SIG-M5 treated with dmso at 0.1 percent for 504 hours (cell line): ENCODE measurements at regions not wholly inside any gene's neighbourhood (a gene's known extent, or its start where the extent isn't known, plus 50 kb on each side); places are given as distances from the start of the nearest gene placed in this dataset.
"Not testable (repeated sequence)": the region's sequence is repeated elsewhere in the genome, so short reads cannot be mapped to it uniquely, and the experiment has no call there.

ENCODE experiments used
- DNase-seq: peaks from one replicate; lab custom pipeline; 2025; ENCODE audit not compliant: unreplicated experiment; lab: John Stamatoyannopoulos, UW

GRCh38 chr12:103011974-103012763 is 54.7 kb downstream of the ASCL1 start:
- no peak for DNase-seq

DNA sequence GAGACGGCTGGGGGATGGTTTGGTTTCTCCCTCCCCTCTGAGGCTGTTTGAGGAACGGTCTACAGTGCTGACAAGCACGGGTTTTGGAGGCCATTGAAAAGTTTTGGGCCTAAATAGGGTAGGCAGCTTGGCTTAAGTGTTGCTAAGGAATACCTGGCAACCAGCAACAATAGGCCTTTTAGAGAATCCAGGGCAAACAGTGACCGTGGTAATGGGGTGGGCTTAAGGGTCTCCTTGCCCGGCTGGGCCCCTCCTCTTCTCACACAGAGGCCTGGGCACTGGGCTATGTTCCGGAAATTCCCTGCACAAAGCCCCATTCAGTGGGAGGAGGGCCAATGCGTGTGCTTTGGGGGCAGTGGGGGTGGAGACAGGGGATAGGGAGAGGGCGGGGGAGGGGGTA is 55.4 kb downstream of the ASCL1 start:
- DNase-seq, result no peak

- no peak for DNase-seq
These were observed 56.3 kb downstream of the ASCL1 start for GRCh38 chr12:103013741-103014300.

DNA sequence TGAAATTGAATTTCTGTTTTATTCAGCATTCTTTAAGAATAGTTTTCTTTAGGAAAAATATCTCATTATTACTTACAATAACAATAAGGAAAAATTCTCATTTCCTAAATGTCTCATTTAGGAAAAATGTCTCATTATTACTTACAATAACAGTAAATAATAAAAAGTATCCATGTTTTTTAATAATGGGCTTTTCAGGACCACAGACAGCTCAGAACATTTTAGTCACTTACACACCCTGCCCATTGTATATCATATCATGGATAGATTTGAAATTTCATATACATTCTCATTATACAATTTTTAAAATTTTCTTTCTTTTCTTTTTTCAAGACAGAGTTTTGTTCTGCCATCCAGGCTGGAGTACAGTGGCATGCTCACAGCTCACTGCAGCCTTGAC is 58.9 kb downstream of the ASCL1 start:
- DNase-seq, result no peak

DNA sequence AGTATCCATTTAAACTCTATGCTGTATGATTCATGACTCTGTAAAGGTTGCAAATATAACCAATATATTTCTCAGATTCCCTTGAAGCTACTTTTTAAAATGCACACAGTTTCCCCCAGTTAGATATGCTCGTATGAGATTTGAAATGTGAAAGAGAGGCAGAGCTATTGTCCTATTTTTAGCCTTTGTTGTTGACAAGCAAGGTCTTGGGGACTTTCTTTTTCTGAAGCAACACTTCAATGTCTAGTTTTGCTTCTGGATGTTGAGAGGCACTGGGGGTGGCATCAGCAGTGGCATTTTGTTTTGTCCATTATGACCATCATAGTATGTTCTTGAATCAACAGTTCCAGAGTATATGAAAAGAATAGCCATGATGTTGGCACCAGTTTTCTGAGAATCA is 63.4 kb downstream of the ASCL1 start:
- DNase-seq, result no peak

- no peak for DNase-seq
These were observed 64.2 kb downstream of the ASCL1 start for GRCh38 chr12:103021538-103022218.

GRCh38 chr12:103024650-103025049 is 67.2 kb downstream of the ASCL1 start:
- DNase-seq, result no peak

DNA sequence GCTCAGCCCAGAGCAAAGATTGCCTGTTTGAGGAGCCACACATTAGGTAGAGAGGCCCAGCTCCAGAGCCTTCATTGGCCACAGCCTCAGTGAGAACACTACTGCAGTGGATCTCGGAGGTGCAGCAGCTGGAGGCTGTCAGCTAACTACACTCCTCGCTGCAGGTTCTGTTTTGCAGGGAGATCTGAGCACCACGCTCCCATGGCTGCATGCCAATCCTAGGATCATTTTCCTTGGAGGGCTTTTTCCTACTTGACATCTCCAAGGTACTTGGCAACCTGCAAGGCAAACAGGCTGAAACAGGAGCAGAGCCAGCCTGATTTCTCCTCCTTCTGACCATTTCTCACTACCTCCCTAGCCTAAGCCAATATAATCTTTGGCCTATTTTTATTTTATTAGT is 69.2 kb downstream of the ASCL1 start:
- DNase-seq, result not testable (repeated sequence)

GRCh38 chr12:103028881-103029639 is 71.6 kb downstream of the ASCL1 start:
- no peak for DNase-seq

- DNase-seq, result no peak
These were observed 79.2 kb downstream of the ASCL1 start for GRCh38 chr12:103036581-103037214.

GRCh38 chr12:103043531-103044486 is 86.3 kb downstream of the ASCL1 start:
- no peak for DNase-seq

DNA sequence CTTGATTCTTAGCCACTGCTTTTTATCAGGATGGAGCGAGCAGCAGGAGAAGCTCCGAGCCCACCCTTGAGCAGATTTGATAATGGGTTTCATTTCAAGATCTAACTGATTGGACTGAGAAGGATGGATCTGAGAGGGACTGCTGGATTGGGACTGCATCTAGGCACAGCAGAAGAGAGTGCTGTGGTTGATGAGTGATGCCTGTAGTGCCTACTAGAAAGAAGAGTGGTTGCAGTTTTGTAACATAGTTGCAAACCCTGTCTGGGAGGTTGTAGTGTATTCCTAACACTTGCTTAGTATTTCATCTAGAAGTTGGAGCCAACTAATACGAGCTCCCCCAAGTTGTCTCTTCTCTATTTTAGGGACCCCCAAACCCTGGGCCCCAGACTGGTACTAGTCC is 88.7 kb downstream of the ASCL1 start:
- DNase-seq, result no peak

GRCh38 chr12:103050273-103050672 is 92.8 kb downstream of the ASCL1 start:
- DNase-seq, result no peak

DNA sequence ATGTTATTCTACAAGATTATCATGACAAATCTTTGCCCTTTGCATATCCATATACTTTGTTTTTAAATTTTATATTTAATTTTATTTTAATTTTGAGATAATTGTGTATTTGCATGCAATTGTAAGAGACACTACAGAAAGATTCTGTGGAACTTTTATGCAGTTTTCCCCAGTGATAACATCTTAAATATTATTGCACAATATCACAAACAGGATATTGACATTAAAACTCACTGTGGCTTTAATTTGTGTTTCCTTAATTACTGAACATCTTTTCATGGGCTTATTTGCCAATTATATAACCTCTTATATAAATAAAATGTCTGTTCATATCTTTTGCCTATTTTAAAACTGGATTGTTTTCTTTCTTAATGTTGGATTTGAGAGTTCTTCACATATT is 95.6 kb downstream of the ASCL1 start:
- no peak for DNase-seq

DNA sequence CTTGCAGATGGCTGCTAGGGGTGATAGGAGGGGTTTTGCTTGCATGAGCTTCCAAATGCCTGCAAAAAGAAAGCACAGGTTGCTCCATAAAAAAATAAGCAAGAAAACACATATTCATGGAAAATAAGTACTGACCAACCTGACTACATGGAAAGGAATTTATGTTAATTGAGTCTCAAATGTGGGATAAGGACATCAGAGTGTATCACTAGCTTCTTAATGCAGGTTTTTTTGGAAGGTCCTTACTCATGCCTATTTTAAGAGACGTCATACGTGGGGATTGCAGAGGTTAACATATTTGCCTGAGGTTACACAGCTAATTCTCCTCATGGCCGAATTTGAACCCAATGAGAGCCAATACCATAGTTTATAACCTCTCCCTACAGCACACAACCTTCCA is 116.2 kb downstream of the ASCL1 start:
- no peak for DNase-seq

- DNase-seq, result no peak
These were observed 118.4 kb downstream of the ASCL1 start for GRCh38 chr12:103075848-103076247.

DNA sequence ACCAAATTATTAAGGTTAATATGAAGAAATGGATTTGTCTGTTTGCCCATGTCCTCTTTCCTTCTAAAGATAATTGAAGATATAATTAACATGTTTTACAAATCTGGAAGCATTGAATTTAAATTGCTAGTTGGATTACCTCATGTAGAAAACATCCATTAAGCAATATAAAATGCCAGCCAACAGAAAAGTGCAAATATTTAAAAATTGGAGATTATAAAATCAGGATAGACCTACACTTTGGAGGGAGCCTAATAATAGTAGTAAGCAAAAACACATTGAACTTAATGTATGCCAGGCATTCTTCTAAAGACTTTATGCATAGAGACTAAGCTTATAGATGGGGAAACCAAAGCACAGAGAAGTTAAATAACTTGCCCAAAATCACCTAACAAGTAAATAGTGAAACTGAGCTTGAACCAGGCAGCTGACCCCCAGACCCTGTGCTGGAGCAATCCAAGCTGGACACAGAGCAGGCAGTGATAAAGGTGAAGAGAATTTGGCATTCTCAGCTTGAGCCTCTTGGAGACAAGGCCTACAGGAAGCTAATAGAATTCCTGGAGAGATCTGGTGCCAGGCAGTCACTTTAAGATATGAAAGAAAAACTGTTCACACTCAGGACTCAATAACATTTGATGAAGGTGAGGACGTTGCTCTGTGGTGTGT is 119.8 kb downstream of the ASCL1 start:
- DNase-seq, result no peak

GRCh38 chr12:103085541-103085940 is 128.1 kb downstream of the ASCL1 start:
- DNase-seq, result no peak

GRCh38 chr12:103086471-103086870 is 129.0 kb downstream of the ASCL1 start:
- no peak for DNase-seq
